ENCODE measurements at regions not wholly inside any gene's neighbourhood (a gene's known extent, or its start where the extent isn't known, plus 50 kb on each side); places are given as distances from the start of the nearest gene placed in this dataset.

DNA sequence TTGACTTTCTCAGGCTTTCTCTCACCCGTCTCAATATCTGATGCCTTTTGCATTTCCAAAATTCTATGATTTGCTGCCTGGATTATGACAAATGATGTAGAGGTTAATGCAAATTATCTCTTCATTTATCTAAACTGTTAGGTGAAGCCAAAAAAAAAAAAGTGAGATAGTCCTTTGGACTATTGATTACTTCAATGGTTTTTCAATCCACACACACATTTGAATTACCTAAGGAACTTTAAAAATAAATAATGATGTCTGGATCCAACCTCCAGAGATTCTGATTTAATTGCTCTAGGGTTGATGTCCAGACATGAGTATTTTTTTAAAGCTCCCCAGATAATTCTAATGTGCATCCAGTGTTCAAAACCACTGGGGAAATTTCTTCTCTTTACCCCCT, 379.4 kb downstream of the SPATA31D1 start:
- TF ChIP-seq CTCF (IDR thresholded peaks at IDR 0.05; ENCODE audit: extremely low read depth, missing control alignments), result no peak
- no peak for DNase-seq (ENCODE audit: low spot score)

GRCh38 chr9:82369251-82369945, 380.8 kb downstream of the SPATA31D1 start:
- no peak for TF ChIP-seq CTCF (IDR thresholded peaks at IDR 0.05; ENCODE audit: extremely low read depth, missing control alignments)
- no peak for DNase-seq (ENCODE audit: low spot score)

- no peak for DNase-seq (ENCODE audit: low spot score)
- TF ChIP-seq CTCF (IDR thresholded peaks at IDR 0.05; ENCODE audit: extremely low read depth, missing control alignments), result no peak
These were observed 386.5 kb downstream of the SPATA31D1 start for GRCh38 chr9:82375041-82375440.

DNA sequence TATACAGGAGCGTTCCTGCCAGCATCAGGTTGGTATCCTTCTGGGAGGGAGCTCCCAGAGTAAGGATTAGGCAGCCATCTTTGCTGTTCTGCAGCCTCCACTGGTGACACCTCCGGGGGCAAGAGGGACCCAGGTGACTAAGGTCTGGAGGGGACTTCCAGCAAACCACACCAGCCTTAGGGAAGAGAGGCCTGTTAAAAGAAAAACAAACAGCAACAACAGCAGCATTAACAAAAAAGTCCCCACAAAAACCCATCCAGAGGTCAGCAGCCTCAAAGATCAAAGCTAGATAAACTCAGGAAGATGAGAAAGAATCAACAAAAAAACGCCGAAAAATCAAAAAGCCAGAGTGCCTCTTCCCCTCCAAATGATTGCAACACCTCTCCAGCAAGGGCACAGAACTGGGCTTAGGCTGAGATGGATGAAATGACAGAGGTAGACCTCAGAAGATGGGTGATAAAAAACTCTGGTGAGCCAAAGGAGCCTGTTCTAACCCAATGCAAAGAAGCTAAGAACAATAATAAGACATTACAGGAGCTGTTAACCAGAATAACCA, 388.2 kb downstream of the SPATA31D1 start:
- no peak for DNase-seq (ENCODE audit: low spot score)
- no peak for TF ChIP-seq CTCF (IDR thresholded peaks at IDR 0.05; ENCODE audit: extremely low read depth, missing control alignments)

DNA sequence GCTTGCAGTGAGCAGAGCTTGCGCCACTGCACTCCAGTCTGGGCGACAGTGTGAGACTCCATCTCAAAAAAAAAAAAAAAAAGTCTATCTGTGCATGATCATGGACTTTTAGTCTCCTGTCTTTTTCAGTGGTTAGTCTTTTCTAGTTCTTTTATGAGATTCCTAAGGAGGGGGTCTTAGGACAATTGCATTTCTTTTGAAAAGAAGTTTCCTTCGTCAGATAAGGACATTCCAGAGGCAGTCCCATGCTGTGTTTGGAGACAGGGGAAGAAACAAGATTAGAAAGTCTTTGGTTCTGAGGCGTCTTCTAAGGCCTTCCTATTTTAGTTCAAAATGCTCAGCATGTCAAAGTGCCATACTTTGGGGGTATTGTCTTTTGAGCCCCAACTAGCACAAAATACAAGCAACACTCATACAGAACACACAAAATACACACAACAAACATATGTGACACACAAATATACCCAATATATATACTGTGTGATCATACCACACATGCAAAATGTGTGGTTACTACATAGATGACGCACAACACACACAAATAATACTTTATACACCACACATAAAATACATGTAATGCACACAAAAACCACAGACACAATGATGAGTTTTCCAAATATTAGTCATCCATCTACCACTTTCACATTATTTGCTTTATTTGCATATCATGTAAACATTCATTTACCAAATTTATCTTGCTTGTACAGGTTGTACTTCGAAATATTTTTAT, 394.5 kb downstream of the SPATA31D1 start:
- TF ChIP-seq CTCF (IDR thresholded peaks at IDR 0.05; ENCODE audit: extremely low read depth, missing control alignments), result no peak
- DNase-seq (ENCODE audit: low spot score), result no peak

DNA sequence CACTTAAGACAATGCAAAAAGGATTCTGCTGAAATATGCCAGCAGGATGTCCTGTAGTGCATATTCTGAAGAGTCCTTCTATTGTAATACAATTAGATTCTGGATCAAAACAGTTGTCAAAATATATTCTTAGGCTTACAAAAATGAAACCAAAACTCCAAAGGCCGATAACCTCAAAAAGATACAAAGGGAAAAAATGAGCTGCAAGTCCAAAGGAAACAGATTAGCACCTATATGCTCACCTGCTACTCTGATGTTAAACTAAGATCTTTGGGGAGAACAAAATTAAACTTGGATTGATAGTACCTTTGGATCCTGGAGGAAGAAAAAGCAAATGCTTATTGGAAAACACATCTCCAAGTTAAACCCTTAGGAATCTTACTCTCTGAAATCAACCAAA, 397.1 kb downstream of the SPATA31D1 start:
- TF ChIP-seq CTCF (IDR thresholded peaks at IDR 0.05; ENCODE audit: extremely low read depth, missing control alignments), result no peak
- no peak for DNase-seq (ENCODE audit: low spot score)

DNA sequence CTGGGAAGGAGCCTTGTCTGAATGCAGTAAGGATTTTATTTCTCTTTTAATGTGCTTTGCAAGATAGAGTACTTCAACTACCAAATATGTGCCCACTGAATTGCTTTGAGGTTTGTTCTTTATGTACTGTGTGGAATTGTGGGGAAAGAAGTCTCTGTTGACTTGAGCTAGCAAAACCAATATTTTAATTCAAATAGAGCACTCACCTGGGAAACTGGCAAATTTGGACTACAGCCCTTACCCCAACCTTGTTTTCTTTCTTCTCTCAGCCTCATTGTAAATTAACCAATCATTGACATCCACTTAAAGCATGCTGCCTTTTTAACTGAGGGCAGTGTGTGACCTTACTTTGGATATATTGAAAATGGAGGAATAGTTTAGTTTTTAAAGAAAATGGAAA, 409.0 kb downstream of the SPATA31D1 start:
- TF ChIP-seq CTCF (IDR thresholded peaks at IDR 0.05; ENCODE audit: extremely low read depth, missing control alignments), result no peak
- no peak for DNase-seq (ENCODE audit: low spot score)

Measured in GM20000 (cell line).